ENCODE measurements at regions not wholly inside any gene's neighbourhood (a gene's known extent, or its start where the extent isn't known, plus 50 kb on each side); places are given as distances from the start of the nearest gene placed in this dataset.

GRCh38 chr2:224135881-224136280 is 96.8 kb upstream of the SERPINE2 start:
- H3K4me2 ChIP-seq (ENCODE audit: insufficient read depth, low read length), result no peak overlapping the region
- peaks cover 63 to 66% of the 10 kb centered on the region in 2 experiments for H3K27me3 ChIP-seq (ENCODE audit: control insufficient read depth in 2 of 2, insufficient read depth in 2 of 2, low read length in 2 of 2)
- H3K4me3 ChIP-seq (replicated peaks in 1 of 3; ENCODE audit: insufficient read depth in 1 of 3, low read depth in 1 of 3, low read length in 3 of 3), result no peak overlapping the region
- BruUV-seq (replicated peaks), result no TSS peak
- no peak overlapping the region for H3K27ac ChIP-seq (ENCODE audit: insufficient read depth, low read depth, low read length)
- intact Hi-C loops (cut with micrococcal nuclease), result no loop called here
- no peaks in the 10 kb centered on the region for H3K79me2 ChIP-seq (ENCODE audit: control insufficient read depth, insufficient read depth, low read length)
- H4K20me1 ChIP-seq (replicated peaks; ENCODE audit: control insufficient read depth, extremely low read depth, insufficient read depth, low read length), result no peaks in the 10 kb centered on the region
- POLR2A ChIA-PET, result no interaction called here
- DNase-seq (ENCODE audit: low read depth, low spot score) (no peak), FAIRE-seq (no peak)
- CTCF ChIA-PET, result no interaction called here
- no peaks in the 10 kb centered on the region for H3K4me1 ChIP-seq (ENCODE audit: control insufficient read depth, extremely low read depth, insufficient read depth, low read length)
- no peak overlapping the region for H3K9ac ChIP-seq (replicated peaks; ENCODE audit: extremely low read depth, insufficient read depth, low read length)
- dilution Hi-C loops (cut with MboI; ENCODE audit: extremely low pct_ligation_motif_present, low sequenced_read_pairs), result no loop called here
- H3K36me3 ChIP-seq (ENCODE audit: control insufficient read depth in 2 of 2, extremely low read depth in 1 of 2, insufficient read depth in 2 of 2, low read length in 2 of 2), result no peaks in the 10 kb centered on the region
- TF ChIP-seq POLR2AphosphoS5 (IDR thresholded peaks at IDR 0.05; ENCODE audit: insufficient read depth, low read depth, low read length), result no peak
- no peak for TF ChIP-seq EZH2 (IDR thresholded peaks at IDR 0.05; ENCODE audit: borderline replicate concordance, low read depth, low read length, severe bottlenecking)
- H3K9me1 ChIP-seq (replicated peaks; ENCODE audit: control insufficient read depth, extremely low read depth, insufficient read depth, low read length), result no peaks in the 10 kb centered on the region
- no peaks in the 10 kb centered on the region for H3K9me3 ChIP-seq (replicated peaks; ENCODE audit: control insufficient read depth, insufficient read depth, low read length)
- H2AFZ ChIP-seq (ENCODE audit: low read depth, low read length), result no peak overlapping the region

DNA sequence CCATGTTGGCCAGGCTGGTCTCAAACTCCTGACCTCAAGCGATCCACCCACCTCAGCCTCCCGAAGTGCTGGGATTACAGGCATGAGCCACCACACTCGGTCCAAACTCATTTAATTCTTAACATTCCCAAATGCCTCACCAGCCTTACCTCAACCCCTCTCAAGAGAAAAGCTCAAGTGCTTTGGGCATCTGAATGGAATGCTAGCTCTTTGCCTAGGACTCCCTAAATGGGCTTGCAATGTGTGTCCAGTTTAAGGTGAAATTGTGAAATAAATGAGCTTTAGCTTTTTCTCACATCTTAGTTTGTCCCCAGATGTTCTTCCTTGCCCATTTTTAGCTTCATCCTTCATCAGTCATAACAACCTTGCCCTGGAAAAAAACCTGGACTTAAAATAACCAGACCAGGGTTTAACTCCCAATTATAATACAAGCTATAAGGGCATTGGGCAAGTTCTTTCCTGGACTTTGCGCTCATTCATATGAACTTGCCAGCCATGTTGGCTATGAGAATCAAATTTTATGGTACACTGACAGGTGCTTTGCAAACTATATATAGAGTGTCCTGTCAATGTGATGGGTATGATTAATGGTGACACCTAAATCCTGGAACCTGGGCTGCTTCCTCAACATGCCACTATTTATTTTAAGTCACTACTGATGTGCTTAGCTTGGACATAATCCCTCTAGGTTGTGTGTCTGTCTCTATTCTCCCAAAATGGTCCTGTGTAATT is 95.1 kb upstream of the SERPINE2 start:
- POLR2A ChIA-PET, result no interaction called here

More for the DNA sequence above, 95.1 kb upstream of the SERPINE2 start:
- DNase-seq (ENCODE audit: low read depth, low spot score), result no peak
- no peak for FAIRE-seq
- Histone ChIP-seq H3K4me1 (ENCODE audit: control insufficient read depth, extremely low read depth, insufficient read depth, low read length) (no peaks in the 10 kb centered on the region), H3K27me3 (ENCODE audit: control insufficient read depth in 2 of 2, insufficient read depth in 2 of 2, low read length in 2 of 2) (peaks cover 55 to 60% of the 10 kb centered on the region in 2 experiments), H3K9ac (replicated peaks; ENCODE audit: extremely low read depth, insufficient read depth, low read length) (no peak overlapping the region), H3K27ac (ENCODE audit: insufficient read depth, low read depth, low read length) (no peak overlapping the region), H3K36me3 (ENCODE audit: control insufficient read depth in 2 of 2, extremely low read depth in 1 of 2, insufficient read depth in 2 of 2, low read length in 2 of 2) (no peaks in the 10 kb centered on the region), H3K79me2 (ENCODE audit: control insufficient read depth, insufficient read depth, low read length) (no peaks in the 10 kb centered on the region), H3K4me3 (replicated peaks in 1 of 3; ENCODE audit: insufficient read depth in 1 of 3, low read depth in 1 of 3, low read length in 3 of 3) (no peak overlapping the region), H3K9me3 (replicated peaks; ENCODE audit: control insufficient read depth, insufficient read depth, low read length) (no peaks in the 10 kb centered on the region), H3K4me2 (ENCODE audit: insufficient read depth, low read length) (no peak overlapping the region), H4K20me1 (replicated peaks; ENCODE audit: control insufficient read depth, extremely low read depth, insufficient read depth, low read length) (no peaks in the 10 kb centered on the region), H2AFZ (ENCODE audit: low read depth, low read length) (no peak overlapping the region), H3K9me1 (replicated peaks; ENCODE audit: control insufficient read depth, extremely low read depth, insufficient read depth, low read length) (no peaks in the 10 kb centered on the region)
- dilution Hi-C loops (cut with MboI; ENCODE audit: extremely low pct_ligation_motif_present, low sequenced_read_pairs) (no loop called here), intact Hi-C loops (cut with micrococcal nuclease) (no loop called here)
- CTCF ChIA-PET, result interaction anchor here (0.8 to 1.7 kb wide), 4 partner anchors 9 to 140 kb away, joined by 3 to 7 read pairs (median 5); no protein-coding TSS in a partner anchor
- BruUV-seq (replicated peaks), result no TSS peak
- TF ChIP-seq MAX (IDR thresholded peaks at IDR 0.05; ENCODE audit: insufficient read depth, insufficient read length) (no peak), JUN (IDR thresholded peaks at IDR 0.05; ENCODE audit: borderline replicate concordance, insufficient read depth, insufficient read length, low read depth) (no peak), POLR2AphosphoS5 (IDR thresholded peaks at IDR 0.05; ENCODE audit: insufficient read depth, low read depth, low read length) (no peak), POLR2A (IDR thresholded peaks at IDR 0.05; ENCODE audit: low read depth, low read length) (no peak), MYC (IDR thresholded peaks at IDR 0.05; ENCODE audit: low read depth, low read length) (no peak), GATA2 (IDR thresholded peaks at IDR 0.05; ENCODE audit: insufficient read depth, insufficient read length, low read depth, low read length) (no peak), EZH2 (IDR thresholded peaks at IDR 0.05; ENCODE audit: borderline replicate concordance, low read depth, low read length, severe bottlenecking) (no peak), FOS (IDR thresholded peaks at IDR 0.05; ENCODE audit: borderline replicate concordance, insufficient read depth, low read length) (no peak)
- TF ChIP-seq, protein P1, sequence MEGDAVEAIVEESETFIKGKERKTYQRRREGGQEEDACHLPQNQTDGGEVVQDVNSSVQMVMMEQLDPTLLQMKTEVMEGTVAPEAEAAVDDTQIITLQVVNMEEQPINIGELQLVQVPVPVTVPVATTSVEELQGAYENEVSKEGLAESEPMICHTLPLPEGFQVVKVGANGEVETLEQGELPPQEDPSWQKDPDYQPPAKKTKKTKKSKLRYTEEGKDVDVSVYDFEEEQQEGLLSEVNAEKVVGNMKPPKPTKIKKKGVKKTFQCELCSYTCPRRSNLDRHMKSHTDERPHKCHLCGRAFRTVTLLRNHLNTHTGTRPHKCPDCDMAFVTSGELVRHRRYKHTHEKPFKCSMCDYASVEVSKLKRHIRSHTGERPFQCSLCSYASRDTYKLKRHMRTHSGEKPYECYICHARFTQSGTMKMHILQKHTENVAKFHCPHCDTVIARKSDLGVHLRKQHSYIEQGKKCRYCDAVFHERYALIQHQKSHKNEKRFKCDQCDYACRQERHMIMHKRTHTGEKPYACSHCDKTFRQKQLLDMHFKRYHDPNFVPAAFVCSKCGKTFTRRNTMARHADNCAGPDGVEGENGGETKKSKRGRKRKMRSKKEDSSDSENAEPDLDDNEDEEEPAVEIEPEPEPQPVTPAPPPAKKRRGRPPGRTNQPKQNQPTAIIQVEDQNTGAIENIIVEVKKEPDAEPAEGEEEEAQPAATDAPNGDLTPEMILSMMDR (IDR thresholded peaks at IDR 0.05; ENCODE audit: extremely low read depth in 1 of 2, insufficient read depth in 1 of 2, low read depth in 1 of 2, low read length in 2 of 2), result no peak

Measured in endothelial cell of umbilical vein (primary cell).